ENCODE measurements at regions not wholly inside any gene's neighbourhood (a gene's known extent, or its start where the extent isn't known, plus 50 kb on each side); places are given as distances from the start of the nearest gene placed in this dataset.

DNA sequence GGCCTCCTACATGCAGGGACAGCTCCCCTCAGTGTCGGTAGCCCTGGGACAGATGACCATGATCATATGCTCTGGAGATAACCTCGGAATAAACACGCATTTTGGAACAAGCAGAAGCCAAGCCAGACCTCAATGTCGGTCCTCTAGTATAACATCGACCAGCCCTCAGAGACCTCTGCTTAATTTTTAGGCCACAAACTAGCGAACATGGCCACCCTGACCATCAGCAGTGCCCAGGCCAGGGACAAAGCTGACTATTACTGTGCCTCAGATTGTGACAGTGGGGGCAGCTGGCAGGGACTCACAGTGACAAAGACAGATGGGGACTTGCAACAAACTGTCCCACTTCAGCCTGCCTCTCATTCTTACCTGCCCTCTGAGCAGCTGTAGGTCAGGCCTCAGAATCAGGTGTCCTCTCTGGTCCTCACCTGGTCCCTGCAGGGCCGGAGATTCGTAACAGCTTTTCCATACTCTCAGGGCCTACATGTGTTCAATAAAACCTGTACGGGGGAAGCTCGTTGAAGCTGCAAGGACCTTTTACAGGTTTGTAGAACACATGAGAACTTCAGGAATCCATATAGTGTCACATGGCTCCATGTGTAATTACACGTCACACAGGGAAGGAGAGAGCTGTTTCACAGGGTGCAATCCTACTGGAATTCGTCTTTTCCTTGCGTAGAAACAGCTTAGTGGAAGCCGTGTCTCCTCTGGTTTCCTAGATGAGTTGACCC lies 72.8 kb upstream of the IGLL5 start:
- TF ChIP-seq CTCF (IDR thresholded peaks at IDR 0.05) (no peak), EP300 (IDR thresholded peaks at IDR 0.05) (no peak), POLR2AphosphoS5 (IDR thresholded peaks at IDR 0.05) (no peak), POLR2A (IDR thresholded peaks at IDR 0.05) (no peak)
